GM12892 (cell line): ENCODE measurements at regions not wholly inside any gene's neighbourhood (a gene's known extent, or its start where the extent isn't known, plus 50 kb on each side); places are given as distances from the start of the nearest gene placed in this dataset.

ENCODE experiments used
- DNase-seq: peaks from one replicate; pipeline ENCODE4 v3.0.0; 2011; ENCODE audit not compliant: insufficient read length
- FAIRE-seq: peaks from 2 replicates; lab custom pipeline; 2011; peaks lifted over from hg19 to GRCh38; lab: Jason Lieb, UNC
- POLR2A ChIP-seq: IDR thresholded peaks from 2 replicates; pipeline ENCODE4 v1.6.1; 2011; ENCODE audit warnings: low read depth, low read length, control low read depth
- POLR2AphosphoS5 ChIP-seq: IDR thresholded peaks from 2 replicates; pipeline ENCODE4 v1.6.1; 2011; ENCODE audit warnings: low read depth, low read length, control low read depth
- TAF1 ChIP-seq: IDR thresholded peaks from 2 replicates; pipeline ENCODE4 v1.6.1; 2011; ENCODE audit warnings: low read depth, mild to moderate bottlenecking, control low read depth, low read length, borderline replicate concordance

GRCh38 chr3:94694894-94695293, 632.0 kb downstream of the NSUN3 start:
- DNase-seq (no peak), FAIRE-seq (no peak)
- TF ChIP-seq POLR2A, result no peak
- no peak for TF ChIP-seq POLR2AphosphoS5
- TF ChIP-seq TAF1, result no peak

GRCh38 chr3:94704467-94704866, 641.6 kb downstream of the NSUN3 start:
- DNase-seq, result no peak
- FAIRE-seq, result no peak
- no peak for TF ChIP-seq TAF1
- no peak for TF ChIP-seq POLR2AphosphoS5
- TF ChIP-seq POLR2A, result no peak

GRCh38 chr3:94709249-94709902, 646.5 kb downstream of the NSUN3 start:
- no peak for FAIRE-seq
- TF ChIP-seq POLR2AphosphoS5, result no peak
- TF ChIP-seq TAF1, result no peak
- TF ChIP-seq POLR2A, result no peak
- no peak for DNase-seq

- FAIRE-seq, result no peak
- no peak for TF ChIP-seq POLR2AphosphoS5
- no peak for TF ChIP-seq POLR2A
- TF ChIP-seq TAF1, result no peak
- DNase-seq, result no peak
Observed at GRCh38 chr3:94714194-94714593, 651.3 kb downstream of the NSUN3 start.

GRCh38 chr3:94716326-94717018, 653.6 kb downstream of the NSUN3 start:
- no peak for FAIRE-seq
- DNase-seq, result no peak
- no peak for TF ChIP-seq POLR2AphosphoS5
- no peak for TF ChIP-seq TAF1
- TF ChIP-seq POLR2A, result no peak

- no peak for DNase-seq
Observed at GRCh38 chr3:94734206-94734605, 671.3 kb downstream of the NSUN3 start.

GRCh38 chr3:94735354-94735753, 672.5 kb downstream of the NSUN3 start:
- FAIRE-seq, result no peak
- no peak for DNase-seq
- TF ChIP-seq POLR2A, result no peak
- TF ChIP-seq POLR2AphosphoS5, result no peak
- no peak for TF ChIP-seq TAF1

More at GRCh38 chr3:94734206-94734605, 671.3 kb downstream of the NSUN3 start:
- FAIRE-seq, result no peak
- TF ChIP-seq POLR2AphosphoS5 (no peak), TAF1 (no peak), POLR2A (no peak)

- DNase-seq (no peak), FAIRE-seq (no peak)
- TF ChIP-seq POLR2AphosphoS5 (no peak), TAF1 (no peak), POLR2A (no peak)
Observed at GRCh38 chr3:94737116-94737515, 674.3 kb downstream of the NSUN3 start.

GRCh38 chr3:94739420-94739819, 676.6 kb downstream of the NSUN3 start:
- TF ChIP-seq POLR2AphosphoS5 (no peak), TAF1 (no peak), POLR2A (no peak)
- FAIRE-seq (no peak), DNase-seq (no peak)

GRCh38 chr3:94758751-94759150, 695.9 kb downstream of the NSUN3 start:
- FAIRE-seq (no peak), DNase-seq (no peak)
- TF ChIP-seq TAF1 (no peak), POLR2A (no peak), POLR2AphosphoS5 (no peak)

- DNase-seq, result no peak
- no peak for FAIRE-seq
- TF ChIP-seq POLR2AphosphoS5, result no peak
- TF ChIP-seq POLR2A, result no peak
- TF ChIP-seq TAF1, result no peak
Observed at GRCh38 chr3:94772402-94772801, 709.5 kb downstream of the NSUN3 start.

- TF ChIP-seq POLR2AphosphoS5, result no peak
- no peak for TF ChIP-seq TAF1
- no peak for TF ChIP-seq POLR2A
- FAIRE-seq, result no peak
- DNase-seq, result no peak
Observed at GRCh38 chr3:94775746-94776145, 712.9 kb downstream of the NSUN3 start.
